ENCODE measurements at regions not wholly inside any gene's neighbourhood (a gene's known extent, or its start where the extent isn't known, plus 50 kb on each side); places are given as distances from the start of the nearest gene placed in this dataset.
"Not testable (repeated sequence)": the region's sequence is repeated elsewhere in the genome, so short reads cannot be mapped to it uniquely, and the experiment has no call there.

- H4K20me1 ChIP-seq (ENCODE audit: insufficient read depth); H3K9me3 ChIP-seq; DNase-seq; H3K4me3 ChIP-seq (ENCODE audit: low read depth in 2 of 2, low read length in 1 of 2); H3K9me2 ChIP-seq; POLR2A ChIA-PET; H3K9ac ChIP-seq; H3K27me3 ChIP-seq (ENCODE audit: insufficient read depth); H3K79me2 ChIP-seq (ENCODE audit: insufficient read depth); CTCF ChIA-PET; H3K36me3 ChIP-seq (replicated peaks in 1 of 2; ENCODE audit: control insufficient read depth in 1 of 2, insufficient read depth in 2 of 2, low read length in 1 of 2): not testable (repeated sequence)
- H3K4me2 ChIP-seq, result 0 out of 2 replicates have a peak overlapping the region, but pooled peaks have one; percentile 19
- peak overlapping the region; percentile 47 to 97; a peak in 3 of 4 replicates for H3K27ac ChIP-seq (ENCODE audit: low read depth in 2 of 2, low read length in 1 of 2)
- peaks cover 33% of the 10 kb centered on the region for H3F3A ChIP-seq (replicated peaks; ENCODE audit: insufficient read depth)
- TF ChIP-seq EP300 (IDR thresholded peaks at IDR 0.05; ENCODE audit: borderline replicate concordance in 1 of 2, low read depth in 1 of 2, low read length in 1 of 2) (peak in 1 of 2 experiments; percentile 27; a peak in 1 of 4 replicates), FOSL2 (IDR thresholded peaks at IDR 0.05; ENCODE audit: borderline replicate concordance, low read depth) (peak; percentile 62; the same call in 1 of the 2 replicates), TEAD4 (IDR thresholded peaks at IDR 0.05; ENCODE audit: borderline replicate concordance, insufficient read depth) (peak; percentile 55; the same call in 1 of the 2 replicates), TCF12 (IDR thresholded peaks at IDR 0.05) (peak; percentile 53; the same call in 1 of the 2 replicates), PBX3 (IDR thresholded peaks at IDR 0.05) (0 out of 2 replicates have a peak, but pooled peaks have one; percentile 22), JUND (IDR thresholded peaks at IDR 0.05) (peak; percentile 51)
- H2AFZ ChIP-seq (ENCODE audit: low read depth), result peak overlapping the region; percentile 27; the same call in 1 of the 2 replicates
- H3K4me1 ChIP-seq (ENCODE audit: control insufficient read depth in 1 of 2, insufficient read depth in 2 of 2, low read depth in 1 of 2, low read length in 1 of 2), result peaks cover 3 to 25% of the 10 kb centered on the region in 2 experiments
- 51% methylated on average over 2 of the region's 2 CpGs for WGBS (ENCODE audit: low lambda C conversion rate)
These were observed 67.3 kb upstream of the SGIP1 start for GRCh38 chr1:66466695-66467094.

- CTCF ChIA-PET, result interaction anchor here (0.6 to 1.9 kb wide), 3 partner anchors 10 to 744 kb away, joined by 3 to 4 read pairs (median 3); no protein-coding TSS in a partner anchor
- Histone ChIP-seq H3K9me3 (no peaks in the 10 kb centered on the region), H3K9me2 (no peaks in the 10 kb centered on the region), H3F3A (replicated peaks; ENCODE audit: insufficient read depth) (peaks cover 28% of the 10 kb centered on the region), H3K79me2 (ENCODE audit: insufficient read depth) (no peaks in the 10 kb centered on the region), H4K20me1 (ENCODE audit: insufficient read depth) (no peaks in the 10 kb centered on the region), H2AFZ (ENCODE audit: low read depth) (no peak overlapping the region), H3K36me3 (replicated peaks in 1 of 2; ENCODE audit: control insufficient read depth in 1 of 2, insufficient read depth in 2 of 2, low read length in 1 of 2) (peaks cover 0 to 4% of the 10 kb centered on the region in 2 experiments), H3K27me3 (ENCODE audit: insufficient read depth) (no peaks in the 10 kb centered on the region), H3K4me3 (ENCODE audit: low read depth in 2 of 2, low read length in 1 of 2) (no peak overlapping the region), H3K4me1 (ENCODE audit: control insufficient read depth in 1 of 2, insufficient read depth in 2 of 2, low read depth in 1 of 2, low read length in 1 of 2) (peaks cover 3 to 25% of the 10 kb centered on the region in 2 experiments), H3K27ac (ENCODE audit: low read depth in 2 of 2, low read length in 1 of 2) (no peak overlapping the region; a peak in 1 of 4 replicates), H3K4me2 (no peak overlapping the region), H3K9ac (no peak overlapping the region)
- no peak for DNase-seq
- WGBS (ENCODE audit: low lambda C conversion rate), result 93% methylated on average over 2 of the region's 2 CpGs
- POLR2A ChIA-PET, result no interaction called here
- TF ChIP-seq ELF1 (IDR thresholded peaks at IDR 0.05), result no peak
- no peak for TF ChIP-seq EZH2phosphoT487 (IDR thresholded peaks at IDR 0.05; ENCODE audit: borderline replicate concordance, low read depth)
- TF ChIP-seq REST (IDR thresholded peaks at IDR 0.05; ENCODE audit: low read depth, low read length), result no peak
- TF ChIP-seq RAD21 (IDR thresholded peaks at IDR 0.05; ENCODE audit: low read length), result no peak
- no peak for TF ChIP-seq PBX3 (IDR thresholded peaks at IDR 0.05)
These were observed 65.2 kb upstream of the SGIP1 start for GRCh38 chr1:66468722-66469121.
